Loucy (cell line): ENCODE measurements at regions not wholly inside any gene's neighbourhood (a gene's known extent, or its start where the extent isn't known, plus 50 kb on each side); places are given as distances from the start of the nearest gene placed in this dataset.

Experiments used
- EZH2phosphoT487 ChIP-seq: fragments of 200-600 bp; IDR thresholded peaks from 2 replicates; pipeline ENCODE4 v1.6.1; 2018; ENCODE audit warnings: antibody characterized with exemption, mild to moderate bottlenecking, moderate library complexity, borderline replicate concordance
- TF ChIP-seq, protein P1 (sequence below): fragments of 200-600 bp; sonication (generic); conservative IDR thresholded peaks from 2 replicates; pipeline ENCODE4 v1.5.1; 2014; ENCODE audit warnings: mild to moderate bottlenecking, antibody characterized with exemption, low read length

DNA sequence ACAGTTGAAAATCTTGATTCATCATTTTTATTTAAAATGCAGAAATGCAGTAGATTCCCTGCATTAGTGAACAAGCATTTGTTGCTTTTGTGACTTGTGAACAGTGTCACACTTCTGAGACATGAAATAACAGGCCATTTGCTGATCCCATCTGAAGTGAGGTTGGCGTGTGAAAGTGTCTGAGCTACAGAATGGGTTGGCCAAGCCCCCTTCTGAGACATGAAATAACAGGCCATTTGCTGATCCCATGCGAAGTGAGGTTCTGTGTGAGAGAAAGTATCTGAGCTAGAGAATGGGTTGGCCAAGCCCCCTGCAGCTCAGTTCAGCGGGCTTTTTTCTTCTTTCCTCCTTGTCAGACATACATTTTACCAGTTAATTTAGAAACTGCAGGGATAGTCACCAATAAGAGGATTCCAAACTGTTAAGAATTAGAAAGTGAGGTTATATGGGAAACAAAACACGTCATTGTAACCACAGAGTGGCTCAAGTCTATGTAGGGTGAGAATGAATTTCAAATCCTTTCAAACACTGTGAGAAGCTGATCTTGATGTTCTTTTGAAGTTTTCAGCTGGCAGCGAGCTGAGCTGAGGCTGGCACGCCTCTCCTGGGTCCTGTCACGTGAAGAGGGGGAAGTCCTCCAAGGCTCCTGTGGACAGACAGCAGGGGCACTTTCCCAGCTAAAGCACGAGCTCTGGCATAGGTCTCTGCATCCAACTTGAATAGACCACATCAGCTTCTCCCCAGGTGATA is 339.2 kb upstream of the SALL3 start:
- TF ChIP-seq, protein P1, sequence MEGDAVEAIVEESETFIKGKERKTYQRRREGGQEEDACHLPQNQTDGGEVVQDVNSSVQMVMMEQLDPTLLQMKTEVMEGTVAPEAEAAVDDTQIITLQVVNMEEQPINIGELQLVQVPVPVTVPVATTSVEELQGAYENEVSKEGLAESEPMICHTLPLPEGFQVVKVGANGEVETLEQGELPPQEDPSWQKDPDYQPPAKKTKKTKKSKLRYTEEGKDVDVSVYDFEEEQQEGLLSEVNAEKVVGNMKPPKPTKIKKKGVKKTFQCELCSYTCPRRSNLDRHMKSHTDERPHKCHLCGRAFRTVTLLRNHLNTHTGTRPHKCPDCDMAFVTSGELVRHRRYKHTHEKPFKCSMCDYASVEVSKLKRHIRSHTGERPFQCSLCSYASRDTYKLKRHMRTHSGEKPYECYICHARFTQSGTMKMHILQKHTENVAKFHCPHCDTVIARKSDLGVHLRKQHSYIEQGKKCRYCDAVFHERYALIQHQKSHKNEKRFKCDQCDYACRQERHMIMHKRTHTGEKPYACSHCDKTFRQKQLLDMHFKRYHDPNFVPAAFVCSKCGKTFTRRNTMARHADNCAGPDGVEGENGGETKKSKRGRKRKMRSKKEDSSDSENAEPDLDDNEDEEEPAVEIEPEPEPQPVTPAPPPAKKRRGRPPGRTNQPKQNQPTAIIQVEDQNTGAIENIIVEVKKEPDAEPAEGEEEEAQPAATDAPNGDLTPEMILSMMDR, result no peak
- TF ChIP-seq EZH2phosphoT487, result no peak
